GM23338 (cell line): ENCODE measurements at regions not wholly inside any gene's neighbourhood (a gene's known extent, or its start where the extent isn't known, plus 50 kb on each side); places are given as distances from the start of the nearest gene placed in this dataset. TPM values are rescaled to one million over a fixed set of nuclear protein-coding genes. Genes with fewer than 3 reads are reported as not detected.

ENCODE experiments used
- small RNA-seq: library from RNA; depleted of rRNA; stranded (forward); fragments of <200 nt; gene quantifications from one replicate; pipeline ENCODE3, GENCODE V24; 2014; ENCODE audit warnings: low replicate concordance

Small RNA genes lying in the stretch of these regions (small RNA-seq; reads per million reads assigned to genes)
- gene RNA5SP214 (0.90 reads per million, percentile 58 among the genes with 10 or more reads in this experiment), gene RPS29P13 (not detected)
